CD14-positive monocyte (primary cell): ENCODE measurements at regions not wholly inside any gene's neighbourhood (a gene's known extent, or its start where the extent isn't known, plus 50 kb on each side); places are given as distances from the start of the nearest gene placed in this dataset.

Experiments used
- DNase-seq, 3 donors: peaks; one replicate each; pipeline ENCODE4 v3.0.0-alpha.2; 2011 to 2022
- H2AFZ ChIP-seq: 2 replicates; pipeline ENCODE4 v1.6.0; 2012; ENCODE audit warnings: mild to moderate bottlenecking, low read depth, low read length, inconsistent platforms; ENCODE audit not compliant: insufficient read depth, poor library complexity, severe bottlenecking
- H3K27ac ChIP-seq, 2 donors: 1 replicate in 1 of 2; 2 replicates in 1 of 2; pipeline ENCODE4 v1.5.1; 2012 to 2013; ENCODE audit warnings: low read length in 2 of 2, control low read depth in 1 of 2, inconsistent platforms in 1 of 2, low read depth in 1 of 2, mild to moderate bottlenecking in 1 of 2
- H3K27me3 ChIP-seq, 2 donors: one replicate each; pipeline versions ENCODE4 v1.6.0 to v1.6.1; 2011 to 2013; ENCODE audit warnings: low read length in 2 of 2; ENCODE audit not compliant: control insufficient read depth in 2 of 2, insufficient read depth in 2 of 2
- H3K36me3 ChIP-seq, 2 donors: replicated peaks in 1 of 2; 1 replicate in 1 of 2; 2 replicates in 1 of 2; pipeline versions ENCODE4 v1.5.1 to v1.6.1; 2012 to 2013; ENCODE audit warnings: low read length in 2 of 2, control low read depth in 1 of 2, inconsistent platforms in 1 of 2, mild to moderate bottlenecking in 1 of 2; ENCODE audit not compliant: insufficient read depth in 2 of 2, control insufficient read depth in 1 of 2
- H3K4me1 ChIP-seq, 2 donors: 1 replicate in 1 of 2; 2 replicates in 1 of 2; pipeline versions ENCODE4 v1.5.1 to v1.6.1; 2012 to 2013; ENCODE audit warnings: low read length in 2 of 2, control low read depth in 1 of 2, inconsistent platforms in 1 of 2, mild to moderate bottlenecking in 1 of 2, moderate library complexity in 1 of 2; ENCODE audit not compliant: insufficient read depth in 2 of 2, control insufficient read depth in 1 of 2
- H3K4me2 ChIP-seq: replicated peaks from 2 replicates; pipeline ENCODE3; 2012; ENCODE audit warnings: low read length, moderate library complexity, mild to moderate bottlenecking; ENCODE audit not compliant: poor library complexity, severe bottlenecking; ENCODE audit errors: extremely low read depth
- H3K4me3 ChIP-seq, 3 experiments: fragments of 200-600 bp in 1 of 3; sonication (generic) in 1 of 3; replicated peaks in 1 of 3; 1 replicate in 2 of 3; 2 replicates in 1 of 3; pipeline ENCODE4 v1.5.1; 2011 to 2013; ENCODE audit warnings: low read length in 3 of 3, mild to moderate bottlenecking in 3 of 3, control low read depth in 2 of 3, low read depth in 2 of 3, inconsistent platforms in 1 of 3, moderate library complexity in 1 of 3
- H3K79me2 ChIP-seq: 2 replicates; pipeline ENCODE4 v1.6.0; 2012; ENCODE audit warnings: mild to moderate bottlenecking, control low read depth, inconsistent platforms, low read length, moderate library complexity; ENCODE audit not compliant: insufficient read depth
- H3K9ac ChIP-seq: 2 replicates; pipeline ENCODE4 v1.6.0; 2017; ENCODE audit warnings: low read length, mild to moderate bottlenecking; ENCODE audit not compliant: insufficient read depth, poor library complexity, severe bottlenecking
- H3K9me3 ChIP-seq, 2 donors: replicated peaks in 1 of 2; 1 replicate in 1 of 2; 2 replicates in 1 of 2; pipeline versions ENCODE4 v1.5.1 to v1.6.1; 2012 to 2013; ENCODE audit warnings: low read length in 2 of 2, control low read depth in 1 of 2; ENCODE audit not compliant: control insufficient read depth in 1 of 2, insufficient read depth in 1 of 2
- H4K20me1 ChIP-seq: 2 replicates; pipeline ENCODE4 v1.6.0; 2012; ENCODE audit warnings: mild to moderate bottlenecking, low read length, control low read depth, moderate library complexity; ENCODE audit not compliant: insufficient read depth
- H3K27ac Mint-ChIP-seq, 7 donors: one replicate each; pipeline ENCODE4 v1.8.0; 2020; ENCODE audit warnings: mild to moderate bottlenecking in 7 of 7, mixed read lengths in 7 of 7, moderate library complexity in 6 of 7, inconsistent platforms in 2 of 7
- H3K27me3 Mint-ChIP-seq, 3 donors: one replicate each; pipeline ENCODE4 v1.8.0; 2021 to 2022; ENCODE audit warnings: low read depth in 3 of 3, mild to moderate bottlenecking in 3 of 3, mixed read lengths in 3 of 3, moderate library complexity in 3 of 3, inconsistent platforms in 1 of 3
- H3K36me3 Mint-ChIP-seq, 2 donors: one replicate each; pipeline ENCODE4 v1.8.0; 2020; ENCODE audit warnings: mixed read lengths in 2 of 2, inconsistent platforms in 1 of 2, mild to moderate bottlenecking in 1 of 2
- H3K4me1 Mint-ChIP-seq: one replicate; pipeline ENCODE4 v1.8.0; 2020; ENCODE audit warnings: mild to moderate bottlenecking, mixed read lengths
- H3K4me3 Mint-ChIP-seq, 2 donors: one replicate each; pipeline ENCODE4 v1.8.0; 2020; ENCODE audit warnings: mild to moderate bottlenecking in 2 of 2, mixed read lengths in 2 of 2, moderate library complexity in 1 of 2
- H3K9me3 Mint-ChIP-seq, 7 donors: one replicate each; pipeline ENCODE4 v1.8.0; 2020 to 2022; ENCODE audit warnings: mixed read lengths in 7 of 7, mild to moderate bottlenecking in 6 of 7, moderate library complexity in 6 of 7, inconsistent platforms in 2 of 7
- CTCF ChIP-seq: fragments of 200-600 bp; IDR thresholded peaks from one replicate; pipeline ENCODE4 v1.8.0; 2022; ENCODE audit warnings: antibody characterized with exemption, mild to moderate bottlenecking
- whole genome bisulfite sequencing: methylation state at CpG from one replicate; pipeline ENCODE4 v1.1.5; 2013; ENCODE audit warnings: missing lambda C conversion rate; ENCODE audit not compliant: insufficient coverage; 5-methylcytosine and 5-hydroxymethylcytosine counted together
- intact Hi-C, 2 donors: fragments of 100-400 bp; cut with micrococcal nuclease; formaldehyde crosslinking; loops; one replicate each; pipeline versions ENCODE4 v1.15.0 to v1.15.1; 2023

DNA sequence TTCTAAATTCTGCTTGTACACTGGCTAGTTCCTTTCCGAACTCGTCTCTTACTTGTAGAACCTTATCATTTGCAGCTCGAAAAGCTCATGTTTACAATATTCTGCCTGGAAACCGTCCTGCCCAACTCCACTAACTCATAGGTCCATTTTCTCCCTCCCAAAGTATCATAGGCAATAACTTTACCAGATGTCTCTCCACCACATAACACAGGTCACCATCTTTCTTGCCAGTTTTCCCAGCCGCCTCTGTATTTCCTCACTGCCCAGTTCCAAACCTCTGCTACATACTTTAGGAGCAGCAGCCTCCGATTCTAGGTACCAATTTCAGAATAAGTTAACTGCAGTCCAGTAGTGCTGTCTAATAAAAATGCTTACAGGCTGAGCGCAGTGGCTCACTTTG lies 259.5 kb downstream of the GLI2 start:
- no peaks in the 10 kb centered on the region for H3K36me3 ChIP-seq
- WGBS = 96% methylated on average over 7 of the region's 7 CpGs
- Mint-ChIP-seq H3K4me3 (no peak overlapping the region), H3K36me3 (no peaks in the 10 kb centered on the region), H3K27ac (peak overlapping the region in 1 of 7 donors; percentile 26), H3K27me3 (peaks cover 0 to 6% (median 3%) of the 10 kb centered on the region in 3 donors), H3K4me1 (no peaks in the 10 kb centered on the region), H3K9me3 (peaks cover 2 to 11% (median 8%) of the 10 kb centered on the region in 7 donors)
- intact Hi-C loops = no loop called here
- DNase-seq = no peak
- no peak overlapping the region for H3K27ac ChIP-seq
- H2AFZ ChIP-seq = no peak overlapping the region
- H3K4me2 ChIP-seq = no peak overlapping the region
- no peaks in the 10 kb centered on the region for H3K4me1 ChIP-seq
- H3K9ac ChIP-seq = no peak overlapping the region
- no peaks in the 10 kb centered on the region for H4K20me1 ChIP-seq
- TF ChIP-seq CTCF = no peak
- H3K27me3 ChIP-seq = no peaks in the 10 kb centered on the region
- H3K79me2 ChIP-seq = no peaks in the 10 kb centered on the region
- H3K9me3 ChIP-seq = peaks cover 4 to 5% of the 10 kb centered on the region in 2 donors
- H3K4me3 ChIP-seq = no peak overlapping the region

- H3K4me1 ChIP-seq = no peaks in the 10 kb centered on the region
- no peak overlapping the region for H3K4me2 ChIP-seq
- intact Hi-C loops = no loop called here
- H4K20me1 ChIP-seq = no peaks in the 10 kb centered on the region
- TF ChIP-seq CTCF = no peak
- H3K36me3 ChIP-seq = no peaks in the 10 kb centered on the region
- 94% methylated on average over 14 of the region's 15 CpGs for WGBS
- no peaks in the 10 kb centered on the region for H3K27me3 ChIP-seq
- no peak overlapping the region for H3K9ac ChIP-seq
- no peaks in the 10 kb centered on the region for H3K79me2 ChIP-seq
- no peak for DNase-seq
- Mint-ChIP-seq H3K4me1 (no peaks in the 10 kb centered on the region), H3K27me3 (peaks cover 0 to 5% (median 3%) of the 10 kb centered on the region in 3 donors), H3K9me3 (peaks cover 4 to 9% (median 8%) of the 10 kb centered on the region in 7 donors), H3K36me3 (no peaks in the 10 kb centered on the region), H3K4me3 (no peak overlapping the region), H3K27ac (no peak overlapping the region)
- H3K27ac ChIP-seq = no peak overlapping the region
- H3K9me3 ChIP-seq = peaks cover 3 to 4% of the 10 kb centered on the region in 2 donors
- H2AFZ ChIP-seq = no peak overlapping the region
- no peak overlapping the region for H3K4me3 ChIP-seq
Measured at GRCh38 chr2:120995656-120996190, 260.1 kb downstream of the GLI2 start.
